HepG2 (cell line): ENCODE measurements at regions not wholly inside any gene's neighbourhood (a gene's known extent, or its start where the extent isn't known, plus 50 kb on each side); places are given as distances from the start of the nearest gene placed in this dataset.

Experiments used
- BRF2 ChIP-seq: sonication (generic); formaldehyde crosslinking; IDR thresholded peaks from 2 replicates; pipeline ENCODE4 v1.8.1; 2022; ENCODE audit warnings: mild to moderate bottlenecking, missing genetic modification reagents
- LBX2 ChIP-seq: sonication (generic); formaldehyde crosslinking; IDR thresholded peaks from 2 replicates; pipeline ENCODE4 v1.5.0; 2020; ENCODE audit warnings: missing genetic modification reagents, mild to moderate bottlenecking, borderline replicate concordance
- MAFK ChIP-seq, 2 experiments: IDR thresholded peaks in 1 of 2; conservative IDR thresholded peaks in 1 of 2; 2 replicates each; pipeline ENCODE4 v1.6.1; 2011; ENCODE audit warnings: improper control_type of control experiment in 2 of 2, low read length in 2 of 2
- MEIS2 ChIP-seq: sonication (generic); formaldehyde crosslinking; IDR thresholded peaks from 2 replicates; pipeline ENCODE4 v1.9.0; 2021; ENCODE audit warnings: mild to moderate bottlenecking, missing genetic modification reagents
- MTF1 ChIP-seq: sonication (generic); formaldehyde crosslinking; IDR thresholded peaks from 2 replicates; pipeline ENCODE4 v1.5.0; 2020; ENCODE audit warnings: missing genetic modification reagents
- MYC ChIP-seq: sonication (generic); formaldehyde crosslinking; IDR thresholded peaks from 2 replicates; pipeline ENCODE4 v1.9.0; 2021; ENCODE audit warnings: missing genetic modification reagents, borderline replicate concordance
- PRDM10 ChIP-seq: sonication (generic); formaldehyde crosslinking; IDR thresholded peaks from 2 replicates; pipeline ENCODE4 v1.4.0; 2020; ENCODE audit warnings: low read depth, missing genetic modification reagents
- SOX6 ChIP-seq, 2 experiments: fragments of 450-650 bp in 1 of 2; sonication (generic) in 1 of 2; formaldehyde crosslinking in 1 of 2; IDR thresholded peaks; 2 replicates each; pipeline versions ENCODE4 v1.4.0 to v1.6.1; 2017 to 2020; ENCODE audit warnings: antibody characterized with exemption in 1 of 2, mild to moderate bottlenecking in 1 of 2, missing genetic modification reagents in 1 of 2
- THAP11 ChIP-seq: IDR thresholded peaks from 2 replicates; pipeline ENCODE4 v1.6.1; 2016; ENCODE audit warnings: missing biosample characterization, missing genetic modification reagents
- TMF1 ChIP-seq: sonication (generic); formaldehyde crosslinking; IDR thresholded peaks from 2 replicates; pipeline ENCODE4 v1.8.1; 2022; ENCODE audit warnings: low read depth, missing genetic modification reagents
- ZNF333 ChIP-seq: sonication (generic); formaldehyde crosslinking; IDR thresholded peaks from 2 replicates; pipeline ENCODE4 v1.4.0; 2020; ENCODE audit warnings: mild to moderate bottlenecking, missing genetic modification reagents, borderline replicate concordance
- ZNF546 ChIP-seq: sonication (generic); formaldehyde crosslinking; conservative IDR thresholded peaks from 2 replicates; pipeline ENCODE4 v1.8.1; 2023; ENCODE audit warnings: mild to moderate bottlenecking, missing genetic modification reagents
- ZNF704 ChIP-seq: sonication (generic); formaldehyde crosslinking; IDR thresholded peaks from 2 replicates; pipeline ENCODE4 v1.8.1; 2023; ENCODE audit warnings: mild to moderate bottlenecking, inconsistent platforms, moderate library complexity, missing genetic modification reagents, borderline replicate concordance
- ZNF766 ChIP-seq: sonication (generic); formaldehyde crosslinking; IDR thresholded peaks from 2 replicates; pipeline ENCODE4 v1.5.0; 2020; ENCODE audit warnings: missing genetic modification reagents, borderline replicate concordance
- ZNF800 ChIP-seq: sonication (generic); formaldehyde crosslinking; IDR thresholded peaks from 2 replicates; pipeline ENCODE4 v1.4.0; 2020; ENCODE audit warnings: missing genetic modification reagents
- ZNF839 ChIP-seq: sonication (generic); formaldehyde crosslinking; IDR thresholded peaks from 2 replicates; pipeline ENCODE4 v1.4.0; 2020; ENCODE audit warnings: missing genetic modification reagents, mild to moderate bottlenecking, borderline replicate concordance
- ZSCAN5A ChIP-seq: sonication (generic); formaldehyde crosslinking; IDR thresholded peaks from 2 replicates; pipeline ENCODE4 v1.8.0; 2022; ENCODE audit warnings: mild to moderate bottlenecking, missing genetic modification reagents, borderline replicate concordance

- no peak for TF ChIP-seq BRF2 (CRISPR knock-in tag)
- no peak for TF ChIP-seq MYC (CRISPR knock-in tag)
- TF ChIP-seq ZNF766 (CRISPR knock-in tag), result no peak
- no peak for TF ChIP-seq MTF1 (CRISPR knock-in tag)
- no peak for TF ChIP-seq MEIS2
- TF ChIP-seq ZNF704 (CRISPR knock-in tag), result no peak
- TF ChIP-seq THAP11 (CRISPR knock-in tag), result peak; percentile 35; the same call in 1 of the 2 replicates
- no peak for TF ChIP-seq ZNF333 (CRISPR knock-in tag)
- no peak for TF ChIP-seq ZNF839
- TF ChIP-seq ZSCAN5A (CRISPR knock-in tag), result no peak
- no peak for TF ChIP-seq ZNF800 (CRISPR knock-in tag)
- no peak for TF ChIP-seq TMF1 (CRISPR knock-in tag)
- TF ChIP-seq ZNF546 (CRISPR knock-in tag), result no peak
- TF ChIP-seq MAFK (conservative IDR thresholded peaks at IDR 0.05 in 1 of 2, IDR thresholded peaks at IDR 0.05 in 1 of 2; ENCODE audit: low read length in 2 of 2), result no peak
- TF ChIP-seq LBX2 (CRISPR knock-in tag), result no peak
- no peak for TF ChIP-seq SOX6 (IDR thresholded peaks at IDR 0.05)
- TF ChIP-seq SOX6 (CRISPR knock-in tag; IDR thresholded peaks at IDR 0.05), result peak; percentile 71
- no peak for TF ChIP-seq PRDM10 (CRISPR knock-in tag)
Measured at GRCh38 chr5:159463590-159464321, 133.5 kb upstream of the IL12B start (continued).
